Gastroesophageal sphincter (tissue), 4 donors: ENCODE measurements at regions not wholly inside any gene's neighbourhood (a gene's known extent, or its start where the extent isn't known, plus 50 kb on each side); places are given as distances from the start of the nearest gene placed in this dataset.

ENCODE experiments used
- ATAC-seq: fragments of 150-250 bp; one replicate; pipeline ENCODE4 v1.9.1; 2016; ENCODE audit warnings: mild to moderate bottlenecking, moderate library complexity
- H3K27ac ChIP-seq, 4 donors: fragments of 200-600 bp; sonication (generic) in 3 of 4; 1 replicate in 3 of 4; 2 replicates in 1 of 4; pipeline ENCODE4 v1.5.1; 2016 to 2019
- H3K27me3 ChIP-seq: fragments of 200-600 bp; sonication (generic); one replicate; pipeline ENCODE4 v1.5.1; 2019
- H3K36me3 ChIP-seq, 2 donors: fragments of 200-600 bp; sonication (generic); one replicate each; pipeline ENCODE4 v1.5.1; 2019; ENCODE audit warnings: control low read depth in 1 of 2
- H3K4me1 ChIP-seq, 3 donors: fragments of 200-600 bp; sonication (generic); 1 replicate in 2 of 3; 2 replicates in 1 of 3; pipeline ENCODE4 v1.5.1; 2016 to 2019; ENCODE audit warnings: control low read depth in 2 of 3
- H3K4me3 ChIP-seq, 2 donors: fragments of 200-600 bp; sonication (generic); one replicate each; pipeline ENCODE4 v1.5.1; 2019; ENCODE audit warnings: mild to moderate bottlenecking in 1 of 2, moderate library complexity in 1 of 2
- H3K9me3 ChIP-seq, 3 donors: fragments of 200-600 bp; sonication (generic); one replicate each; pipeline ENCODE4 v1.5.1; 2017 to 2019; ENCODE audit warnings: control low read depth in 2 of 3
- EP300 ChIP-seq: sonication (generic); formaldehyde crosslinking; IDR thresholded peaks from one replicate; pipeline ENCODE4 v1.6.1; 2017; ENCODE audit warnings: antibody characterized with exemption, mild to moderate bottlenecking
- POLR2A ChIP-seq, 2 donors: fragments of 450-650 bp; IDR thresholded peaks; one replicate each; pipeline ENCODE4 v1.6.1; 2017; ENCODE audit warnings: antibody characterized with exemption in 2 of 2, mild to moderate bottlenecking in 2 of 2, moderate library complexity in 1 of 2
- POLR2AphosphoS5 ChIP-seq: sonication (generic); formaldehyde crosslinking; IDR thresholded peaks from one replicate; pipeline ENCODE4 v1.6.1; 2017; ENCODE audit warnings: antibody characterized with exemption
- WGBS, 2 donors: methylation state at CpG; one replicate each; pipeline ENCODE4 v1.1.5; 2018; ENCODE audit warnings: low coverage in 1 of 2; 5-methylcytosine and 5-hydroxymethylcytosine counted together
- TF ChIP-seq, protein P1 (sequence below), 4 experiments: fragments of 200-600 bp in 2 of 4; fragments of 450-650 bp in 2 of 4; sonication (generic) in 1 of 4; IDR thresholded peaks; one replicate each; pipeline ENCODE4 v1.5.1; 2017 to 2019; ENCODE audit warnings: antibody characterized with exemption in 4 of 4, mild to moderate bottlenecking in 2 of 4, moderate library complexity in 2 of 4

GRCh38 chr1:99086057-99086456 lies 81.4 kb upstream of the PLPPR5 start:
- Histone ChIP-seq H3K36me3 (no peaks in the 10 kb centered on the region), H3K9me3 (peaks cover 0 to 7% (median 0%) of the 10 kb centered on the region in 3 donors), H3K27me3 (no peaks in the 10 kb centered on the region), H3K4me3 (no peak overlapping the region), H3K4me1 (no peaks in the 10 kb centered on the region), H3K27ac (no peak overlapping the region)
- 64 to 75% methylated on average over 1 of the region's 1 CpG for WGBS, 2 donors
- no peak for ATAC-seq
- no peak for TF ChIP-seq EP300
- no peak for TF ChIP-seq POLR2AphosphoS5
- TF ChIP-seq POLR2A (IDR thresholded peaks at IDR 0.05) = no peak

DNA sequence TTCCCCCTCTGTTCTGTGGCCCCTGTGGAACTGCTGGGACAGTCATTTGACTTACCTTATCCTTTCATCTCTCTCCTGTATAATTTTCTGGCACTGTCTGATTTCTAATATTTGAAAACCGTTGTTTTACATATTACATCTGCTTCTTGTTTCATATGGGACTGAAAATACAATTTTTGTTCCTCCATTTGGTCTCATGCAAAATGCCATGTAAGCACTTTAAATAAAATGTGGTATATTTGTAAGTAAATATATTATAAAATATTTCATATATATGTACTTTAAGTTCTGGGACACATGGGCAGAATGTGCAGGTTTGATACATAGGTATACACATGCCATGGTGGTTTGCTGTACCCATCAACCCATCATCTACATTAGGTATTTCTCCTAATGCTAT lies 93.9 kb upstream of the PLPPR5 start:
- H3K9me3 ChIP-seq = peaks cover 0 to 35% (median 0%) of the 10 kb centered on the region in 3 donors
- no peaks in the 10 kb centered on the region for H3K27me3 ChIP-seq
- TF ChIP-seq EP300 = no peak
- TF ChIP-seq POLR2A (IDR thresholded peaks at IDR 0.05) = no peak
- no peak overlapping the region for H3K4me3 ChIP-seq
- H3K4me1 ChIP-seq = no peaks in the 10 kb centered on the region
- 76 to 92% methylated on average over 1 of the region's 1 CpG for WGBS, 2 donors
- H3K36me3 ChIP-seq = no peaks in the 10 kb centered on the region
- H3K27ac ChIP-seq = no peak overlapping the region
- no peak for ATAC-seq

DNA sequence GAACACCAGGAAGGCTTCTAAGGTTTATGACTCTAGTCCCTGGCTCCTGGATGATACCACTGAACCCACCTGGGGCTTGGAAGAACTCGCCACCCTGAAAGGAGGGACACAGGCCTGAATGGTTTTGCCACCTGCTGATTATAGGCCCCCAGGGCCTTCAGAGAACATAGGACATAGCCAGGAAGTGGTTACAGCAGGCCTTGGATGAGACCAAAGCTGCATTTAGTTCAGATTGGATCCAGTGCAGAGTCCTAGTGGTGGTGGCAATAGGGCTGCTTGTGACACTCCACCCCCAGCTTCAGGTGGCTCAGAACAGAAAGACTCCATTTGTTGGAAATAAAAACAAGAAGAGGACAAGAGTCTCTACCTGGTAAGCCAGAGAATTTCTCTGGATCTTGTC lies 101.6 kb upstream of the PLPPR5 start:
- no peaks in the 10 kb centered on the region for H3K9me3 ChIP-seq
- 80 to 100% methylated on average over 1 of the region's 1 CpG for WGBS, 2 donors
- H3K27me3 ChIP-seq = no peaks in the 10 kb centered on the region
- no peaks in the 10 kb centered on the region for H3K4me1 ChIP-seq
- TF ChIP-seq POLR2AphosphoS5 (no peak), EP300 (no peak)
- no peaks in the 10 kb centered on the region for H3K36me3 ChIP-seq
- ATAC-seq = no peak
- no peak overlapping the region for H3K4me3 ChIP-seq
- H3K27ac ChIP-seq = no peak overlapping the region

GRCh38 chr1:99107680-99108079 lies 103.0 kb upstream of the PLPPR5 start:
- H3K9me3 ChIP-seq = no peaks in the 10 kb centered on the region
- H3K27me3 ChIP-seq = no peaks in the 10 kb centered on the region
- H3K4me3 ChIP-seq = no peak overlapping the region
- no peak overlapping the region for H3K27ac ChIP-seq
- H3K36me3 ChIP-seq = no peaks in the 10 kb centered on the region
- no peaks in the 10 kb centered on the region for H3K4me1 ChIP-seq
- TF ChIP-seq POLR2A (IDR thresholded peaks at IDR 0.05) (no peak), POLR2AphosphoS5 (no peak), EP300 (no peak)
- TF ChIP-seq, protein P1, sequence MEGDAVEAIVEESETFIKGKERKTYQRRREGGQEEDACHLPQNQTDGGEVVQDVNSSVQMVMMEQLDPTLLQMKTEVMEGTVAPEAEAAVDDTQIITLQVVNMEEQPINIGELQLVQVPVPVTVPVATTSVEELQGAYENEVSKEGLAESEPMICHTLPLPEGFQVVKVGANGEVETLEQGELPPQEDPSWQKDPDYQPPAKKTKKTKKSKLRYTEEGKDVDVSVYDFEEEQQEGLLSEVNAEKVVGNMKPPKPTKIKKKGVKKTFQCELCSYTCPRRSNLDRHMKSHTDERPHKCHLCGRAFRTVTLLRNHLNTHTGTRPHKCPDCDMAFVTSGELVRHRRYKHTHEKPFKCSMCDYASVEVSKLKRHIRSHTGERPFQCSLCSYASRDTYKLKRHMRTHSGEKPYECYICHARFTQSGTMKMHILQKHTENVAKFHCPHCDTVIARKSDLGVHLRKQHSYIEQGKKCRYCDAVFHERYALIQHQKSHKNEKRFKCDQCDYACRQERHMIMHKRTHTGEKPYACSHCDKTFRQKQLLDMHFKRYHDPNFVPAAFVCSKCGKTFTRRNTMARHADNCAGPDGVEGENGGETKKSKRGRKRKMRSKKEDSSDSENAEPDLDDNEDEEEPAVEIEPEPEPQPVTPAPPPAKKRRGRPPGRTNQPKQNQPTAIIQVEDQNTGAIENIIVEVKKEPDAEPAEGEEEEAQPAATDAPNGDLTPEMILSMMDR (IDR thresholded peaks at IDR 0.05) = no peak
- WGBS, 2 donors = 79 to 81% methylated on average over 3 to 7 of the region's 7 CpGs
- ATAC-seq = no peak

DNA sequence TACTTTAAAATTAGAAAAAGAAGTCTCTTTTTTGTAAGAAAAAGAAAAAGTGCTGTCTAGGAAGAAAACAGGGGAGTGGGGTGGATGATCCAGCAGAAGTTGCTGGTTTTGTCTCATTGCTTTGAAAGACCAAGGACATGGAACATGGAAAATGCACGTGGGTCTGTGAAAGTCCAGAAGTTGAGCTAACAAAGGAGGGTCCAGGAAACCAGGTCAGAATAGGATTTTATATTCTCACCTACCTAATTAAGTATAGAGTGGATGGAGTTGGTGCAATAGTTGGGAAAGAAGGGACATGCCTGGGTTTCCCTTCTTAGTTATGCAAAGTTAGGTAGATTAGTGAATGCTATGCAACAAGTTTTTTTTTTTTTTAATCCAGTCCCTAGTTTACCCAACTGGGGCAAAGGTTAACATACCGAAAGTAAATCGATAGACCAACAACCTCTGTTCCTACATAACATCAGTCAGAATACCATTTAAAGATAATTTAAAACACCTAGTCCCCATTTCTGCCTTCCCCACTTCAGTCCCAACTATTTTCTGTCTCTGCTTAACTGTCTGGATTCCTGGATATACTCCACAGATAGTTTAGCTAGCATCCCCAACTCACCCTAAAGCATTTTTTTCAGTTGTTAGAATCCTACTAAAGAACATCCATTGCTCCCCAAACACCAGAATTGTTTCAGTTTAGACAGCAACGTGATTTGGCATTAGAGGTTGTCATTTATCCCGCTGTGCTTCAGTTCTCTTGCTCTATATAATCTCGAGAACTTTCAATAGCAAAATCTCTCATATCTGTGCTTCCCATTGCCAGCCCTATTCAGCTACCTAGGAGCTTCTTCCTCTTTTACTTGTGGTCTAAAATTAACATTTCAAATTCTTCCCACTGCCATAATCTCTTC lies 105.7 kb upstream of the PLPPR5 start:
- WGBS, 2 donors = 72 to 74% methylated on average over 6 of the region's 6 CpGs
- no peak for TF ChIP-seq POLR2A (IDR thresholded peaks at IDR 0.05)
- TF ChIP-seq POLR2AphosphoS5 = no peak
- no peak for TF ChIP-seq EP300
- TF ChIP-seq, protein P1 (IDR thresholded peaks at IDR 0.05) = no peak
- H3K9me3 ChIP-seq = no peaks in the 10 kb centered on the region
- no peak overlapping the region for H3K27ac ChIP-seq
- ATAC-seq = no peak
- H3K36me3 ChIP-seq = no peaks in the 10 kb centered on the region
- no peak overlapping the region for H3K4me3 ChIP-seq
- H3K4me1 ChIP-seq = no peaks in the 10 kb centered on the region
- no peaks in the 10 kb centered on the region for H3K27me3 ChIP-seq

GRCh38 chr1:99115231-99115630 lies 110.6 kb upstream of the PLPPR5 start:
- 75% methylated on average over 2 of the region's 2 CpGs; no CpG with 5 or more reads in 1 of the 2 donors for WGBS, 2 donors

More at GRCh38 chr1:99115231-99115630, 110.6 kb upstream of the PLPPR5 start:
- no peak overlapping the region for H3K27ac ChIP-seq
- H3K4me1 ChIP-seq = no peaks in the 10 kb centered on the region
- H3K4me3 ChIP-seq = no peak overlapping the region
- H3K36me3 ChIP-seq = no peaks in the 10 kb centered on the region
- no peaks in the 10 kb centered on the region for H3K27me3 ChIP-seq
- TF ChIP-seq, protein P1 (IDR thresholded peaks at IDR 0.05) = no peak
- TF ChIP-seq EP300 = no peak
- TF ChIP-seq POLR2A (IDR thresholded peaks at IDR 0.05) = no peak
- TF ChIP-seq POLR2AphosphoS5 = no peak
- no peaks in the 10 kb centered on the region for H3K9me3 ChIP-seq
- ATAC-seq = no peak
